ENCODE measurements at regions not wholly inside any gene's neighbourhood (a gene's known extent, or its start where the extent isn't known, plus 50 kb on each side); places are given as distances from the start of the nearest gene placed in this dataset.

DNA sequence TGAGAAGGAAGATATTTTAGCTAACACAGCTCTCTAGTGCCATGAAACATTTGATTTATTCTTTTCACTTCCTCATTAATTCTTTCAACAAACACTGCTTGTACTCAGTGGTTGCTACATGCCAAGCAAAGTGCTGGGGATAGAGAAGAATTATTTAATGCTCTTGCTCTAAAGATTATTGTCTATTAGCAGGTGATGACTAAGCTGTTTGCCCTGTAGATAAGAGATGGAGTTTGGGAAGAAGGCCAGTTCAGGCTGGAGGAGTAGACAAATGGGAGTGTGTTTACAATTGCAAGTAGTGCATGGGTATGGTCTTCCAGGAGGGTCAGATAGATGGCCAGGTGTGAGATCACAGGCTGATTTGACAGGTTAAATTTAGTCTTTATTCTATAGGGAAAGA lies 99.8 kb upstream of the SEL1L start:
- Histone ChIP-seq H3K27me3 (ENCODE audit: insufficient read depth, low read length) (no peaks in the 10 kb centered on the region), H3K14ac (ENCODE audit: low read length) (no peak overlapping the region), H3K4me3 (ENCODE audit: low read depth, low read length) (no peak overlapping the region), H3K4me2 (ENCODE audit: low read length) (no peak overlapping the region), H3K79me1 (ENCODE audit: low read length) (no peaks in the 10 kb centered on the region), H3K36me3 (ENCODE audit: control insufficient read depth in 1 of 2, insufficient read depth in 2 of 2, low read length in 2 of 2) (no peaks in the 10 kb centered on the region), H3K79me2 (ENCODE audit: control insufficient read depth, insufficient read depth, low read length, poor library complexity) (no peaks in the 10 kb centered on the region), H3K4me1 (ENCODE audit: control insufficient read depth in 1 of 2, insufficient read depth in 2 of 2, low read length in 2 of 2) (no peaks in the 10 kb centered on the region), H3K18ac (ENCODE audit: low read length) (no peak overlapping the region), H4K91ac (ENCODE audit: low read depth, low read length) (no peak overlapping the region), H2BK120ac (ENCODE audit: insufficient read depth, low read length, poor library complexity) (no peak overlapping the region), H2AFZ (ENCODE audit: insufficient read depth, low read length, poor library complexity) (no peak overlapping the region), H3K27ac (ENCODE audit: low read depth, low read length) (no peak overlapping the region), H4K12ac (ENCODE audit: low read depth, low read length) (no peak overlapping the region), H2AK5ac (ENCODE audit: low read length) (no peak overlapping the region), H3K9me3 (ENCODE audit: insufficient read depth, low read depth, low read length) (no peaks in the 10 kb centered on the region), H2BK12ac (ENCODE audit: low read length) (no peak overlapping the region), H4K8ac (ENCODE audit: low read depth, low read length) (no peak overlapping the region), H3K9ac (ENCODE audit: low read length) (no peak overlapping the region), H2BK5ac (ENCODE audit: low read depth, low read length, poor library complexity) (no peak overlapping the region), H3K4ac (ENCODE audit: low read depth, low read length) (no peak overlapping the region), H3K23ac (ENCODE audit: low read length) (no peak overlapping the region)
- DNase-seq: no peak

GRCh38 chr14:81637639-81638038 lies 104.0 kb upstream of the SEL1L start:
- H3K27ac ChIP-seq (ENCODE audit: low read depth, low read length): no peak overlapping the region
- H3K4me2 ChIP-seq (ENCODE audit: low read length): no peak overlapping the region
- no peaks in the 10 kb centered on the region for H3K27me3 ChIP-seq (ENCODE audit: insufficient read depth, low read length)
- H4K8ac ChIP-seq (ENCODE audit: low read depth, low read length): no peak overlapping the region
- no peak for DNase-seq
- no peak overlapping the region for H2BK120ac ChIP-seq (ENCODE audit: insufficient read depth, low read length, poor library complexity)
- H3K79me1 ChIP-seq (ENCODE audit: low read length): no peaks in the 10 kb centered on the region
- H2BK12ac ChIP-seq (ENCODE audit: low read length): no peak overlapping the region
- no peak overlapping the region for H3K18ac ChIP-seq (ENCODE audit: low read length)
- H3K4ac ChIP-seq (ENCODE audit: low read depth, low read length): no peak overlapping the region
- H3K9me3 ChIP-seq (ENCODE audit: insufficient read depth, low read depth, low read length): no peaks in the 10 kb centered on the region
- no peak overlapping the region for H2AK5ac ChIP-seq (ENCODE audit: low read length)
- no peak overlapping the region for H2BK5ac ChIP-seq (ENCODE audit: low read depth, low read length, poor library complexity)
- no peaks in the 10 kb centered on the region for H3K36me3 ChIP-seq (ENCODE audit: control insufficient read depth in 1 of 2, insufficient read depth in 2 of 2, low read length in 2 of 2)
- no peaks in the 10 kb centered on the region for H3K79me2 ChIP-seq (ENCODE audit: control insufficient read depth, insufficient read depth, low read length, poor library complexity)
- WGBS (ENCODE audit: extremely low coverage, insufficient coverage, insufficient read length): no CpG with 5 or more reads among the region's 1 CpG
- no peak overlapping the region for H3K4me3 ChIP-seq (ENCODE audit: low read depth, low read length)
- no peak overlapping the region for H2AFZ ChIP-seq (ENCODE audit: insufficient read depth, low read length, poor library complexity)
- no peak overlapping the region for H3K9ac ChIP-seq (ENCODE audit: low read length)
- no peak overlapping the region for H3K14ac ChIP-seq (ENCODE audit: low read length)
- no peak overlapping the region for H4K91ac ChIP-seq (ENCODE audit: low read depth, low read length)
- no peak overlapping the region for H3K23ac ChIP-seq (ENCODE audit: low read length)
- no peak overlapping the region for H4K12ac ChIP-seq (ENCODE audit: low read depth, low read length)
- H3K4me1 ChIP-seq (ENCODE audit: control insufficient read depth in 1 of 2, insufficient read depth in 2 of 2, low read length in 2 of 2): no peaks in the 10 kb centered on the region

DNA sequence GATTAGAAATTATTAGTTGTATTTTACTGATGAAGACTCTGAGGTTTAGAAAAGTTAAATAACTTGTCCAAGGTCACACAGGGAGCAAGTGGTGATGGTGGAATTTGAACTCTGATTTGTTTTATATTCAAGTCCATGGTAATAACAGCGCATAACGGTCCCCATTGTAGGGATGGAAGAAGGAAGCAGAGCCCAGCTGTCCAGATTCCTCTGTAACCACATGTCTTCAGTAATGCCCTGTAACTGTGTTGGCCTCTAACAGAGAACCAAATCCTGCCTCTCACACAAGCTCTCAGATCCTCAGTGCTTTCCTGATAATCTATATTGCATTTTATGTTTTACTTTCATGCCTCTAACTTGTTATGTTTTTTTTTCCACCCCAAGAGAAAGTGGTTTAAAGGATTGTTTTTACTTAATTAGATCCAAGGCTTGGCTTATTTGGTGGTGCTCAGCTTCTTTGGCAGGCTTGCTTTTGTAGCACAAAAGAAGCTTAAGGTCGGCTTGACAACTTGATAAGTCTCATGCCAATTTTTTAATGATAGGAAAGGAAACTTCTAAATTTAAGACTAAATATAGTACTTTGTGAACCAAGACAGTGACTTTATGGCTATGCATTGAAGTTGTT lies 105.1 kb upstream of the SEL1L start:
- no peaks in the 10 kb centered on the region for H3K36me3 ChIP-seq (ENCODE audit: control insufficient read depth in 1 of 2, insufficient read depth in 2 of 2, low read length in 2 of 2)
- H3K23ac ChIP-seq (ENCODE audit: low read length): no peak overlapping the region
- H4K91ac ChIP-seq (ENCODE audit: low read depth, low read length): no peak overlapping the region
- H2BK120ac ChIP-seq (ENCODE audit: insufficient read depth, low read length, poor library complexity): no peak overlapping the region
- H3K14ac ChIP-seq (ENCODE audit: low read length): no peak overlapping the region
- H3K27ac ChIP-seq (ENCODE audit: low read depth, low read length): no peak overlapping the region
- no peak overlapping the region for H2BK5ac ChIP-seq (ENCODE audit: low read depth, low read length, poor library complexity)
- no peak for DNase-seq
- H2BK12ac ChIP-seq (ENCODE audit: low read length): no peak overlapping the region
- no peak overlapping the region for H3K4me2 ChIP-seq (ENCODE audit: low read length)
- no peak overlapping the region for H2AK5ac ChIP-seq (ENCODE audit: low read length)
- H3K4ac ChIP-seq (ENCODE audit: low read depth, low read length): no peak overlapping the region
- no peaks in the 10 kb centered on the region for H3K27me3 ChIP-seq (ENCODE audit: insufficient read depth, low read length)
- no peaks in the 10 kb centered on the region for H3K4me1 ChIP-seq (ENCODE audit: control insufficient read depth in 1 of 2, insufficient read depth in 2 of 2, low read length in 2 of 2)
- H3K4me3 ChIP-seq (ENCODE audit: low read depth, low read length): no peak overlapping the region
- H3K79me2 ChIP-seq (ENCODE audit: control insufficient read depth, insufficient read depth, low read length, poor library complexity): no peaks in the 10 kb centered on the region
- no peak overlapping the region for H4K12ac ChIP-seq (ENCODE audit: low read depth, low read length)
- no CpG with 5 or more reads among the region's 3 CpGs for WGBS (ENCODE audit: extremely low coverage, insufficient coverage, insufficient read length)
- no peak overlapping the region for H2AFZ ChIP-seq (ENCODE audit: insufficient read depth, low read length, poor library complexity)
- no peak overlapping the region for H3K9ac ChIP-seq (ENCODE audit: low read length)
- no peaks in the 10 kb centered on the region for H3K79me1 ChIP-seq (ENCODE audit: low read length)
- no peak overlapping the region for H4K8ac ChIP-seq (ENCODE audit: low read depth, low read length)
- no peak overlapping the region for H3K18ac ChIP-seq (ENCODE audit: low read length)
- H3K9me3 ChIP-seq (ENCODE audit: insufficient read depth, low read depth, low read length): no peaks in the 10 kb centered on the region

DNA sequence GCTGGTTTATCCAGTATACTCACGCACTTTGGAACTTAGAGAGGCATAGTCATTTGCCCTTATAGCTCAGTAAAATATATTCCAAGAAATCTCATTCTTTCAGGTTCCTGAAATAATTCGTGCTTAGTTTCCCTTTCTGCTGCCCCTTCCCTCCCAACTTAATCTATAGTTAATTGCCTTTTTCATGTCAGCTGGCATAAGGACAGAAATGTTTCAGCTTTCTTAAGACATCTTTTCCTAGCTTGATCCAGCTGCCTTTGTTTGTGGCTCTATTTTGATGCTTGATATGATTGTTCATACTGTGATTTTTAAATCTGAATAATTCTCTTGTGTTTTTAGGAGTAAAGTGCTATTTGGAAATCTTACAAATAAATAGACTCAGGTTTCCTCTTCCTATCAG lies 120.0 kb upstream of the SEL1L start:
- Histone ChIP-seq H2BK5ac (ENCODE audit: low read depth, low read length, poor library complexity) (no peak overlapping the region), H3K27me3 (ENCODE audit: insufficient read depth, low read length) (no peaks in the 10 kb centered on the region)
- no CpG with 5 or more reads among the region's 2 CpGs for WGBS (ENCODE audit: extremely low coverage, insufficient coverage, insufficient read length)

More for the DNA sequence above, 120.0 kb upstream of the SEL1L start:
- Histone ChIP-seq H3K18ac (ENCODE audit: low read length) (no peak overlapping the region), H4K12ac (ENCODE audit: low read depth, low read length) (no peak overlapping the region), H3K4me1 (ENCODE audit: control insufficient read depth in 1 of 2, insufficient read depth in 2 of 2, low read length in 2 of 2) (peaks cover 0 to 3% of the 10 kb centered on the region in 2 experiments), H3K23ac (ENCODE audit: low read length) (no peak overlapping the region), H2AK5ac (ENCODE audit: low read length) (no peak overlapping the region), H3K4me2 (ENCODE audit: low read length) (no peak overlapping the region), H3K27ac (ENCODE audit: low read depth, low read length) (no peak overlapping the region), H3K79me2 (ENCODE audit: control insufficient read depth, insufficient read depth, low read length, poor library complexity) (no peaks in the 10 kb centered on the region), H2AFZ (ENCODE audit: insufficient read depth, low read length, poor library complexity) (no peak overlapping the region), H4K91ac (ENCODE audit: low read depth, low read length) (no peak overlapping the region), H3K36me3 (ENCODE audit: control insufficient read depth in 1 of 2, insufficient read depth in 2 of 2, low read length in 2 of 2) (no peaks in the 10 kb centered on the region), H3K79me1 (ENCODE audit: low read length) (no peaks in the 10 kb centered on the region), H3K14ac (ENCODE audit: low read length) (no peak overlapping the region), H3K4ac (ENCODE audit: low read depth, low read length) (no peak overlapping the region), H2BK12ac (ENCODE audit: low read length) (no peak overlapping the region), H2BK120ac (ENCODE audit: insufficient read depth, low read length, poor library complexity) (no peak overlapping the region), H4K8ac (ENCODE audit: low read depth, low read length) (no peak overlapping the region), H3K9ac (ENCODE audit: low read length) (no peak overlapping the region), H3K9me3 (ENCODE audit: insufficient read depth, low read depth, low read length) (no peaks in the 10 kb centered on the region), H3K4me3 (ENCODE audit: low read depth, low read length) (no peak overlapping the region)
- no peak for DNase-seq
